ENCODE measurements at regions not wholly inside any gene's neighbourhood (a gene's known extent, or its start where the extent isn't known, plus 50 kb on each side); places are given as distances from the start of the nearest gene placed in this dataset.

- H3K4me3 ChIP-seq (ENCODE audit: low read depth, low read length) = no peak overlapping the region
- no peak for TF ChIP-seq CTCF (IDR thresholded peaks at IDR 0.05; ENCODE audit: insufficient read depth, low read length)
- DNase-seq (ENCODE audit: low read depth) = no peak
Observed at GRCh38 chr19:46943150-46943946, 76.3 kb upstream of the NPAS1 start.

- H3K4me3 ChIP-seq (ENCODE audit: low read depth, low read length) = no peak overlapping the region
- no peak for DNase-seq (ENCODE audit: low read depth)
- TF ChIP-seq CTCF (IDR thresholded peaks at IDR 0.05; ENCODE audit: insufficient read depth, low read length) = no peak
Observed at GRCh38 chr19:46944123-46944748, 75.4 kb upstream of the NPAS1 start.

- TF ChIP-seq CTCF (IDR thresholded peaks at IDR 0.05; ENCODE audit: insufficient read depth, low read length) = no peak
- H3K4me3 ChIP-seq (ENCODE audit: low read depth, low read length) = peak overlapping the region; percentile 7
- peak; percentile 43 for DNase-seq (ENCODE audit: low read depth)
Observed at GRCh38 chr19:46944918-46945628, 74.6 kb upstream of the NPAS1 start.

- no peak for TF ChIP-seq CTCF (IDR thresholded peaks at IDR 0.05; ENCODE audit: insufficient read depth, low read length)
- no peak overlapping the region for H3K4me3 ChIP-seq (ENCODE audit: low read depth, low read length)
- peak; percentile 65 for DNase-seq (ENCODE audit: low read depth)
Observed at GRCh38 chr19:46945694-46946489, 73.7 kb upstream of the NPAS1 start.

- no peak overlapping the region for H3K4me3 ChIP-seq (ENCODE audit: low read depth, low read length)
- DNase-seq (ENCODE audit: low read depth) = no peak
- no peak for TF ChIP-seq CTCF (IDR thresholded peaks at IDR 0.05; ENCODE audit: insufficient read depth, low read length)
Observed at GRCh38 chr19:46946611-46947238, 72.9 kb upstream of the NPAS1 start.

- no peak for DNase-seq (ENCODE audit: low read depth)
- no peak overlapping the region for H3K4me3 ChIP-seq (ENCODE audit: low read depth, low read length)
- TF ChIP-seq CTCF (IDR thresholded peaks at IDR 0.05; ENCODE audit: insufficient read depth, low read length) = no peak
Observed at GRCh38 chr19:46947866-46948265, 71.8 kb upstream of the NPAS1 start.

Measured in fibroblast of the aortic adventitia (primary cell).